Naive B cell (primary cell): ENCODE measurements at regions not wholly inside any gene's neighbourhood (a gene's known extent, or its start where the extent isn't known, plus 50 kb on each side); places are given as distances from the start of the nearest gene placed in this dataset.
A peak's percentile ranks its signal among the peaks of the same experiment; 100 is the strongest.
"Not testable (repeated sequence)": the region's sequence is repeated elsewhere in the genome, so short reads cannot be mapped to it uniquely, and the experiment has no call there.

ENCODE experiments used
- ATAC-seq, 2 donors: fragments of 150-1000 bp; cut with Tn5 transposase; 2 replicates each; pipeline ENCODE4 v1.10.0; 2021; ENCODE audit warnings: low read depth in 2 of 2, mild to moderate bottlenecking in 2 of 2, moderate library complexity in 2 of 2
- DNase-seq: peaks from one replicate; pipeline ENCODE4 v3.0.0; 2022
- H3K27ac Mint-ChIP-seq, 6 donors: one replicate each; pipeline ENCODE4 v1.8.0; 2020 to 2022; ENCODE audit warnings: mild to moderate bottlenecking in 6 of 6, mixed read lengths in 6 of 6, moderate library complexity in 5 of 6, inconsistent platforms in 2 of 6
- H3K27me3 Mint-ChIP-seq, 3 donors: one replicate each; pipeline ENCODE4 v1.8.0; 2021 to 2022; ENCODE audit warnings: mixed read lengths in 3 of 3, mild to moderate bottlenecking in 1 of 3
- H3K36me3 Mint-ChIP-seq, 2 donors: one replicate each; pipeline ENCODE4 v1.8.0; 2020 to 2022; ENCODE audit warnings: mixed read lengths in 2 of 2, inconsistent platforms in 1 of 2, mild to moderate bottlenecking in 1 of 2
- H3K4me1 Mint-ChIP-seq, 3 donors: one replicate each; pipeline ENCODE4 v1.8.0; 2020 to 2022; ENCODE audit warnings: mixed read lengths in 3 of 3, inconsistent platforms in 1 of 3, mild to moderate bottlenecking in 1 of 3, moderate library complexity in 1 of 3
- H3K4me3 Mint-ChIP-seq, 8 donors: one replicate each; pipeline ENCODE4 v1.8.0; 2020 to 2022; ENCODE audit warnings: mild to moderate bottlenecking in 8 of 8, mixed read lengths in 8 of 8, moderate library complexity in 8 of 8, inconsistent platforms in 2 of 8
- H3K9me3 Mint-ChIP-seq, 7 donors: one replicate each; pipeline ENCODE4 v1.8.0; 2020 to 2022; ENCODE audit warnings: mixed read lengths in 7 of 7, mild to moderate bottlenecking in 5 of 7, inconsistent platforms in 2 of 7, moderate library complexity in 1 of 7

DNA sequence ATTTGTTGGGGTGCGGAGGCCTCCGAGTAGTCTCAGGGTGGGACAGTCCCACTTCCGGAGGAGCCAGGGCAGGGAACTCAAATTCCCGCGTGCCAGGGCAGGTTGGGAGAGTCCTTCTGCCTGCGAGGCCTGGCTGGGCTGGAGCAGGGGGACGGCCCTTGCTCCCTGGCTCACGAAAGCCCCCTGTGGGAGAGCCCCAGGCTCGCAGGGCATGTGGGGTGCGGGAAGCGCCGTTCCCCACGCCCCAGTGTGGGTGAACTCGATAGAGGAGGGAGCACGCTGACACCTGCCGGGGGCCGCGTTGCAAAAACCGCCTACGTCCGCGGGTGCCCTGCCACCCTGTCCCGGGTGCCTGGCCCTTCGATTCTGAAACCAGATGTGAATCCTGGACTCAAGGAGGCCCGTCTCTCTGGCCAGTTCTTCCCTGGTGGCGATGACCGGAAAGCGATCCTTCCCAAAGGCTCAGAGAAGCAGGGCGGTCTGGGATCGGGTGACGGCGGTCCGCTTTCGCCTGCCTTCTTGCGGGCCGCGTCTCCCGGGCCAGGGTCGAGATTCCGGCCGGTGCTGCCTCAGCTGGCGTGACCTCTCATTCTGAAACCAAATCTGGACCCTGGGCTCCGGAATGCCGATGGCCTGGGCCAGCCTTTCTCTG lies 1846.5 kb upstream of the DEFB115 start:
- ATAC-seq (no peak), DNase-seq (no peak)
- H3K27ac Mint-ChIP-seq: peak overlapping the region in 1 of 6 donors; percentile 41
- H3K9me3 Mint-ChIP-seq: peaks cover 13 to 48% (median 35%) of the 10 kb centered on the region in 7 donors
- peaks cover 3 to 16% (median 9%) of the 10 kb centered on the region in 3 donors for H3K27me3 Mint-ChIP-seq
- H3K4me1 Mint-ChIP-seq: peaks cover 0 to 16% (median 0%) of the 10 kb centered on the region in 3 donors
- H3K4me3 Mint-ChIP-seq: peak overlapping the region in 2 of 8 donors; percentile 41 to 87
- H3K36me3 Mint-ChIP-seq: peaks cover 0 to 28% of the 10 kb centered on the region in 2 donors

DNA sequence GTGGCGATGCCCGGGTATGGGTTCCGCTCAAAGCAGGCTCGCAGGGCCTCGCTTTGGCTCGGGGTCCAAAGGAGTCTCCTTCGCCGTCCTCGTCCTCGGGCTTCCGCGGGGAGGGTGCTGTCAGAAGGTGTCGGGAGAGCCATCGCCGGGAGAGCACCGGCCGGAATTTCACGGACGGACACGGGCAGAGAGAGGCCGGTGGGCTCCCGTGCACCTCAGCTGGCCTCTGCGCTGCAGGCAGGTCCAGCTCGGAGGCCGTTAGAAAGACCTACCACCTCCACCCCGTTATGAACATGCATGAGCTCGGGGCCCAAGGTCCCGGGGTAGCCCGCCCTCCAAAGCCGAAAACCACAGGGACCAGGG lies 1846.0 kb upstream of the DEFB115 start:
- H3K36me3 Mint-ChIP-seq: peaks cover 0 to 28% of the 10 kb centered on the region in 2 donors
- not testable (repeated sequence) for DNase-seq, H3K27ac Mint-ChIP-seq, ATAC-seq
- peaks cover 0 to 16% (median 0%) of the 10 kb centered on the region in 3 donors for H3K4me1 Mint-ChIP-seq
- H3K4me3 Mint-ChIP-seq: peak overlapping the region in 3 of 8 donors; percentile 41 to 87 (median 49)
- peaks cover 3 to 16% (median 9%) of the 10 kb centered on the region in 3 donors for H3K27me3 Mint-ChIP-seq
- H3K9me3 Mint-ChIP-seq: peaks cover 13 to 53% (median 35%) of the 10 kb centered on the region in 7 donors

DNA sequence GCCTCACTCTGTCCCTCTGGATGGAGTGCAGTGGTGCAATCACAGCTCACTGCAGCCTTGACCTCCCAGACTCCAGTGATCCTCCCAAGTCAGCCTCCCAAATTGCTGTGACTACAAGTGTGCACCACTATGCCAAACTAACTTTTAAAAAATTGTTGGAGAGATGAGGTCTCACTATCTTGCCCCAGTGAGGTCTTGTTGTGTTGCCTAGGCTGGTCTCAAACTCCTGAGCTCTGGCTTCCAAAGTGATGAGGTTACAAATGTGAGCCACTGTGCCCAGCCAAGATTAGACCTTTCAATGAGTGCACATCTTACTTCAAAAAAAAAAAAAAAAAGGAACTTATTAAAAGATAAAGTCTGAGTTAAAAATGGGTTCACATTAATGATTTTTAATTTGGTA lies 1838.1 kb upstream of the DEFB115 start:
- Mint-ChIP-seq H3K36me3 (no peaks in the 10 kb centered on the region), H3K27me3 (no peaks in the 10 kb centered on the region), H3K9me3 (peaks cover 0 to 7% (median 2%) of the 10 kb centered on the region in 7 donors), H3K4me3 (no peak overlapping the region), H3K27ac (no peak overlapping the region), H3K4me1 (no peaks in the 10 kb centered on the region)
- DNase-seq (no peak), ATAC-seq (no peak)

DNA sequence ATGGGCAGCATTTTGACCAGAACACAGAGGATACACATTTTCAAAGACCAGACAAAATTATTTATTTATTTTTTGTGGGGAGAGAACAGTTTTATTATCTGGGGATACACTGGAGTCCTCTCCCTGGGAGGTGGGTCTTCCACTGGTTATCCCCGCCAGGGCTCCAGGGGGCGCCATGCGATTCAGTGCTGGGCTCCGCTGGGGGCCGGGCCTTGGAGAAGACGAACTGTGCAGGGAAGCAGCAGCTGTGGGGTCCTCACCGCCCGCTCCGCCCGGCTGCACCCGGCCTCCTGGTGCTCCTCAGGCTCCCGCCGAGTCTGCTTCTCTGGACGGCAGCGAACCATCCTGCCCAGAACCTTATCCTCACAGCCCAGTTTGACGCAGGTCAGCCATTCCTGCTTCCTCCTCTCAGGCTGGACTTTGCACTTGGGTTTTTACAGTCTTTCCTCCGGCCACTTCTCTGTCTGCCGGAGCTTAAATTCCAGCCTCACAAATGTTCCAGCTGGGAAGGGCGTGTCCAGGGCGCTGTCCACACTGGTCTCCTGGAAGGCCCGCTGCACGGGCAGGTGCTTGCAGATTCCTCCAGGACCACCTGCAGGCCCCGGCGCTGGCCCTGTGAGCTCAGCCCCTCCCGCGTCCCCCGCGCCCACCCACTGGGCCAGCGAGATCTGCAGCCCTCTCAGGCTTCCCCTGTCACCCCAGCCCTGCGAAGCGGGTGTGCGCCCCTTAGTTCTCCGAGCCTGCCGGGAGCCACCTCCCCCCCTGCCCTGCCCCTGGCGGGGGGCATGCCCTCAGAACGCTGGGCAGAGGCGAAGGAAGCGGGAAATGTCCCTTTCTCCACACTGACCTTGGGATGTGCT lies 1830.0 kb upstream of the DEFB115 start:
- Mint-ChIP-seq H3K9me3 (peaks cover 0 to 11% (median 0%) of the 10 kb centered on the region in 7 donors), H3K4me3 (peak overlapping the region in 1 of 8 donors; percentile 60), H3K36me3 (no peaks in the 10 kb centered on the region), H3K4me1 (no peaks in the 10 kb centered on the region), H3K27me3 (no peaks in the 10 kb centered on the region), H3K27ac (no peak overlapping the region)
- ATAC-seq (no peak), DNase-seq (no peak)

DNA sequence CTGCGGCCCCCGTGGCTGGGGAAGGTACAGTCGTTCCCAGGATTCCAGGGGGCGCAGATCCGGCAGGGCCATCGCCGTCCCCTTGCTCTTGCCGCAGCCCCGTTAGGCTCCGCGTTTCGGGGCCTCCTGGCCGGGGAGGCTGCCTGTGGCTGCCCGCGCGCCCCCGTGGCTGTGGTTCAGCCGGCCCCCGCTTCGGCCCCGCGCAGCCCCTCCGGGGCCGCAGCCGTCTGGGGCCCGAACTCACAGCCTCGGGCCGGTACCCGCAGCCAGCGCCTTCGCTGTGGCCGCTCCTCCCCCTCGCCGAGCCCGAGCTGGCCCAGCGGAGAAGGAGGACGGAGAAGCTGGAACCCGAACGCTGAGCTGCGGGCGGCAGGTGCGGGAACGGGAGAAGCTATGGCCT lies 1826.9 kb upstream of the DEFB115 start:
- Mint-ChIP-seq H3K4me1 (no peaks in the 10 kb centered on the region), H3K27me3 (no peaks in the 10 kb centered on the region), H3K4me3 (no peak overlapping the region), H3K36me3 (no peaks in the 10 kb centered on the region), H3K9me3 (peaks cover 0 to 11% (median 0%) of the 10 kb centered on the region in 7 donors), H3K27ac (no peak overlapping the region)
- DNase-seq: no peak
- no peak for ATAC-seq

DNA sequence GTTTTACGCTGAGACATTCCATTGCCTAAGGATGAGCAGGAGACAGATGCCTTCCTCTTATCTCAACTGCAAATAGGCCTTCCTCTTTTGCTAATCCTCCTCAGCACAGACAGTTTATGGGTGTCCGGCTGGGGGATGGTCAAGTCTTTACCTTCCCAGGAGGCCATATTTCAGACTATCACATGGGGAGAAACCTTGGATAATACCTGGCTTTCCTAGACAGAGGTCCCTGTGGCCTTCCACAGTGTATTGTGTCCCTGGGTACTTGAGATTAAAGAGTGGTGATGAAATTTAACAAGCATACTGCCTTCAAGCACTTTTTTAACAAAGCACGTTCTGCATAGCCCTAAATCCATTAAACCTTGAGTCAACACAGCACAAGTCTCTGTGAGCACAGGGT lies 1816.7 kb upstream of the DEFB115 start:
- not testable (repeated sequence) for H3K4me1 Mint-ChIP-seq, H3K27ac Mint-ChIP-seq, H3K36me3 Mint-ChIP-seq, H3K9me3 Mint-ChIP-seq, ATAC-seq, DNase-seq, H3K27me3 Mint-ChIP-seq, H3K4me3 Mint-ChIP-seq

DNA sequence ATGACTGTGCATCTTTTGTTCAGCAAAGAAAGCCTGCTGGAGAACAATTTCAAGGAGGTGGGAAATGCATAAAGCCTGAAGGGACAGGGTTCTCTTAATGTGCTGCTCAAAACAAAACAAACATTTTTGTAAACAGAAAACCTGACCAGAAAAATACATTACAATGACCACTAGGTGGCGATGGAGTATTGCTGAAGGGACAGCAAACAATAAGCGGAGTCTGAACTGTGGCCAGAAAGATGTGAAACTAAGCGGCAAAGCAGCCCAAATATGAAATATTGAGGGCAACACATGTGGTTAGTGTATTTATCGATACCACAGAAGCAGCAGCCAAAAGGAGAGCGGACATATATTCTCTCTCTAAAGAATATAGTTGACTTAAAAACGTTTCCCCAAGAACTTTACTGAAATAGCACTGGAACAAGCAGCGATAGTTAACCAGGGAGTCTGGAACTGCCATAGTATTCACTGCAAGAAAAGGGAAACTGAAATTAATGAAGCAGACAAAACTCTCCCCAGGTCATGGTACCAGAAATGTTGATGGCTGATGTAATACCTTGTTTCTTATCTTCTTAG lies 1814.2 kb upstream of the DEFB115 start:
- not testable (repeated sequence) for ATAC-seq, H3K27me3 Mint-ChIP-seq, H3K4me1 Mint-ChIP-seq, H3K36me3 Mint-ChIP-seq
- Mint-ChIP-seq H3K9me3 (peaks cover 0 to 11% (median 0%) of the 10 kb centered on the region in 7 donors), H3K27ac (peak overlapping the region in 1 of 6 donors; percentile 47), H3K4me3 (peak overlapping the region in 1 of 8 donors; percentile 87)
- peak; percentile 39 for DNase-seq

DNA sequence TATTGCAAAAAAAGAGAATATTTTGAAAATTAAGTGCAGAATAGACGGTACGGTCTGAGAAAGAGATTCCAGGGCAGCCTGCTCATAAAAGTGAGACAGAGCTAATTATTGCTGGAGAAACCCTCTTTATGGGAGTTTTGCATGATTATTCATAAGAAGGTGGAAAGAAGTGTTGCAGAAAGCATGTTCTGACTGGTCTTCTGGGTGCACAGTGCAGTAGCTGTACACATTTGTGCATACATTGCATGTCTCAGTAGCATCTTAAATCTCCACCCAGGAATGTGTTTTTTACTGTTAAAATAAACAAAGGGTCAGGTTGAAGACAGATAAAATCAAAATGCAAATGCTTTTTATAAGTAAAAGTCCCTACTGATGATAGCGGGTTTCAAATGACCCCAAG lies 1813.6 kb upstream of the DEFB115 start:
- DNase-seq (no peak), ATAC-seq (no peak)
- H3K9me3 Mint-ChIP-seq: peaks cover 0 to 11% (median 0%) of the 10 kb centered on the region in 7 donors
- H3K27me3 Mint-ChIP-seq: no peaks in the 10 kb centered on the region
- no peaks in the 10 kb centered on the region for H3K36me3 Mint-ChIP-seq
- H3K4me1 Mint-ChIP-seq: peaks cover 0 to 4% (median 0%) of the 10 kb centered on the region in 3 donors
- no peak overlapping the region for H3K27ac Mint-ChIP-seq
- H3K4me3 Mint-ChIP-seq: no peak overlapping the region

DNA sequence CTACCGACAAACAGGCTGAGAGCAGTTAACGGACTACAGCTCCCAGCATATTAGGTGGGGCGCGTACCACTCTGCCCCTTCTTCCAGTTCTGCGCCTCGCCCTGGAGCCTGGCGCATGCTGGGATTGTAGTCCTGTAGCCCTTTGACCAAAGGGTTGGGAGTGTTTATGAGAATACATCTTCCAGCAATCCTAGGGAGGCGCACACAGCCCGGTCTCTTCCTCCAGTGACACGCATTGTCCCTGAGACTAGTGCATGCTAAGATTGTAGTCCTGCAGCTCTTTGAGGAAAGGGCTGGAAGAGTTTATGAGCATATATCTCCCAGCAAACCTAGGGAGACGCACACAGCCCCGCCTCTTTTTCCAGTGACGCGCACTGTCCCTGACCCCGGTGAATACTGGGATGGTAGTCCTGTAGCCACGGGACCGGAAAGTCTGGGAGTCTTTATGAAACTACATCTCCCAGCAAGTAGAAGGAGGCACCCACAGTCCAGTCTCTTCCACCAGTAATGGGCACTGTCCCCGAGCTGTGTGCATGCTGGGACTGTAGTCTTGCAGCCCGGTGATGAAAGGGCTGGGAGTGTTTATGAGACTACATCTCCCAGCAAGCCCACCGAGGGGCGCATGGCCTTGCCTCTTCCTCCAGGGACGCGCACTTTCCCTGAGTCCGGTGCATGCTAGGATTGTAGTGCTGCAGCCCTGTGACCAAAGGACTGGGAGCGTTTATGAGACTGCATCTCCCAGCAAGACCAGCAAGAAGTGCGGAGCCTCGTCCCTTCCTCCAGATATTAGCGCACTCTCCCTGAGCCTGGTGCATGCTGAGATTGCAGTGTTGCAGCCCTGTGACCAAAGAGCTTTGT lies 1812.2 kb upstream of the DEFB115 start:
- not testable (repeated sequence) for H3K36me3 Mint-ChIP-seq, H3K27ac Mint-ChIP-seq, H3K27me3 Mint-ChIP-seq, H3K4me1 Mint-ChIP-seq
- DNase-seq (peak; percentile 11), ATAC-seq (peak in 1 of 2 donors; percentile 46)
- peak overlapping the region in 4 of 8 donors; percentile 42 to 92 (median 56) for H3K4me3 Mint-ChIP-seq
- peaks cover 0 to 11% (median 0%) of the 10 kb centered on the region in 7 donors for H3K9me3 Mint-ChIP-seq

DNA sequence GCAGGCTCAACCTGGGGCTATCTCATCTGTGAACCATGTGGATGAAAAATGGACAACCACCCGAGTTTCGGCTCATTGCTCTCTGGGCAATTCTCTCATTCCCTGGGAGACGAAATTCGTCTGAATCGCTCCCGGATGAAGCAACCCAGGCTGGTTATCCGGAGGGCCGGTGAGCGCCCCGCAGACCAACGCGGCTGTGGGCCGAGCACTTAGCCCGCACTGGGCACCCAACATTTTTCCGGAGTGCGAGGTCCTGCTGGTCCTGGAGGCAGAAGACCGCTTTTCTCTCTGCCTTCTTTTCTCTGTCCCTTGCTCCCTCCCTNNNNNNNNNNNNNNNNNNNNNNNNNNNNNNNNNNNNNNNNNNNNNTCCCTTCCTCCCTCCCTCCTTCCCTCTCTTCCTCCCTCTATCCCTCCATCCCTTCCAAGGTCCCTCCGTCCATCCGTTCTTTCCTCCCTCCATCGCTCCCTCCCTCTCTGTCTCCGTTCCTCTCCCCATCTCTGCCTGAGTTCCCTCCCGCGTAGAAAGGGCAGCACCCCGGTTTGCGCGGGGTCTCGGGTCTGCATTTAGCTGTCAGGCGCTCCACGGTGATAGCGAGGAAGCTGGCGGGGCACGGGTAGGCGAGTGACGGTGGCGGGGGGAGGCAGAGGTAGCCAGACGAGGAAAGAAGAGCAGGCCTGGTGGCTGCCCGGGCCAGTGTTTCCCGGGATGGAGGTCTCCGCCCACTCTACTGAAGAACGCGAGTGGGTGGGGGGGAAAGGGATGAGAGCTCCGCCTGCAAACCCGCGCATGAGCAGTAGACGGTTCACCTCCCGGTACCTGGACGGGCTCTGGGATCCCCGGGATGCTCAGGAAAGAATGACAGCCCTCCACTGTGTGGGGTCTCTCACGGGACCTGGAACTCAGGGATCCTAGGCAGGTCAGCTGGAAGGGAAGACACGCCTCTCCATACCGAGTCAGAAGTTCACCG lies 1809.7 kb upstream of the DEFB115 start:
- ATAC-seq, H3K27ac Mint-ChIP-seq, H3K36me3 Mint-ChIP-seq, H3K27me3 Mint-ChIP-seq, DNase-seq, H3K4me1 Mint-ChIP-seq: not testable (repeated sequence)
- peak overlapping the region in 1 of 8 donors; percentile 42 for H3K4me3 Mint-ChIP-seq
- peaks cover 0 to 11% (median 3%) of the 10 kb centered on the region in 7 donors for H3K9me3 Mint-ChIP-seq

DNA sequence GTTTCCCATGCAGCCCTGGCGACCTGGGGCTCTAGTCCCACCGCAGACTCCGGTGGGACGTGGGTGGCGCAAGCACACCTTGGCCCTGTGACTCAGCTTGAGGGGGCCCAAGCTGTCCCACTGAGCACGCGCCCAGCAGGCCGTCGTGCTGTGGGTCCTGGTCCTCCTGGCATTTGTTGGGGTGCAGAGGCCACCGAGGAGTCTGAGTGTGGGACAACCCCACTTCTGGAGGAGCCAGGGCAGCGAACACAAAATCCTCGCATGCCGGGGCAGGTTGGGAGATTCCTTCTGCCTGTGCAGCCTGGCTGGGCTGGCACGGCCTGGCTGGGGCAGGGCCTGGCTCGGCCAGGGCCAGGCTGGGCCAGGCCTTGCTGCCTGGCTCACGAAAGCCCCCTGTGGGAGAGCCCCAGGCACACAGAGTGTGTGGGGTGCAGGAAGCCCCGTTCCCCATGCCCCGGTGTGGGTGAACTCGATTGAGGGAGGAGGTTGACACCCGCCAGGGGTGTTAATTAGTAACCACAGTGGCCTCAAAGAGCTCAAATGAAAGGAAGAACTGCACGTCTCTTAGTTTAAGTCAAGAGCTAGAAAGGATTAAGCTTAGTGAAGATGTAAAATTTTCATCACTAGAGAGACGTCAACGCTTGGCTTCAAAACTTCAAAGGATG lies 1808.5 kb upstream of the DEFB115 start:
- Mint-ChIP-seq H3K27me3 (no peaks in the 10 kb centered on the region), H3K4me3 (no peak overlapping the region), H3K27ac (no peak overlapping the region), H3K9me3 (peaks cover 0 to 11% (median 3%) of the 10 kb centered on the region in 7 donors), H3K36me3 (no peaks in the 10 kb centered on the region), H3K4me1 (peaks cover 0 to 3% (median 0%) of the 10 kb centered on the region in 3 donors)
- no peak for ATAC-seq
- no peak for DNase-seq

DNA sequence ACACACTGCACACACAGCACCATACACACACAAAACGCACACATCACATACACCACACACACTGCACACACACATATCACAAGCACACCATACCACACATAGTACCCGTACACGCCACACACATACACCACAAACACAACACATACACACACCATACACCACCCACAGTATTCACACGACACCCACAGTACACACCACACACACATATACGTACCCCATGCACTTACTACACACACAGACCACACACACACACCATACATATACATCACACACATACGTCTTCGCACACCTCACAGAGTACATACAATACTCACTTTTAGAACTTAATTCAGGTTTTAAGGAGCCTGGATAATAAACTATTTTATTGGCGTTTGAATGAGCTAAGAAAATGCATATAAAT lies 1805.3 kb upstream of the DEFB115 start:
- Mint-ChIP-seq H3K4me1 (peaks cover 0 to 3% (median 0%) of the 10 kb centered on the region in 3 donors), H3K27me3 (no peaks in the 10 kb centered on the region), H3K4me3 (no peak overlapping the region), H3K9me3 (peaks cover 0 to 10% (median 6%) of the 10 kb centered on the region in 7 donors), H3K36me3 (no peaks in the 10 kb centered on the region), H3K27ac (no peak overlapping the region)
- DNase-seq: no peak
- ATAC-seq: no peak
